Occipital lobe (tissue), 1 donor: ENCODE measurements at regions not wholly inside any gene's neighbourhood (a gene's known extent, or its start where the extent isn't known, plus 50 kb on each side); places are given as distances from the start of the nearest gene placed in this dataset.
"Not testable (repeated sequence)": the region's sequence is repeated elsewhere in the genome, so short reads cannot be mapped to it uniquely, and the experiment has no call there.

Experiments used
- DNase-seq: peaks from one replicate; lab custom pipeline; 2025; lab: John Stamatoyannopoulos, UW

DNA sequence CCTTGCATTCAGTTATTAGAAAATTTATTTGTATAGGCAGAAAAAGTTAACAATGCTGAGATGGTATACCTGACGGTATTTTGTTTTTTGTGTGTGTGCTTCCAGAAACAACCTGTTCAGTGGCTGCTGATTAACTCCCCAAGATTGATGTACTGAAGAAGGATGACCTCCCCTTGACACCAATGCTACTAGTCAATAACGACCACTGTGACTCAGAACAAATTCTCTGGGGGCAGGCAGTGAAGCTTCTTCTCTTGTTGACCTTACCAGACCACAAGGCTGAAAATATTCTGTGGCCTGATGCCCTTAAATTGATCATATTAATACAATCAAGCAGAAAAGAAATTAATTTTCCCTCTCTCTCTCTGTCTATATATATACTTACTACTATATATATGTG, 1182.9 kb upstream of the CRIM1 start:
- no peak for DNase-seq

GRCh38 chr2:35168351-35168750, 1187.2 kb upstream of the CRIM1 start:
- no peak for DNase-seq

DNA sequence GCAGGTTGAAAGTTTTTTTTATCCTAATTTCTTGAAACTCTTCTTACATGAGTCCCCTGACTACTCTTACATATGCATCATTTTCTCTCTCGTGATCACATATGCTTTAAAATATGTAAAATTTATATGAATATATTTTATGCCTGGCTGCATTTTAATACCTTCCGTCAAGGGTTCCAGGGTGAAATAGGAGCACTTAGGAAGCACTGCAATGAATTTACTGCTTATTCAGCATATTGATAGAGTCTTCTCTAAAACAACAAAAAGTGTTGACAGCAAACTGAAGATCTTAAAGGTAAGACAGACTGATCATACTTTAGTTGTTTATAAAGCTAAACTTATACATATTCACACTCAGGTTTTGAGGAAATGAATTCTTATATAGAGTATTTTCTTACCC, 1191.6 kb upstream of the CRIM1 start:
- no peak for DNase-seq

- DNase-seq, result no peak
Measured at GRCh38 chr2:35160871-35161270, 1194.7 kb upstream of the CRIM1 start.

DNA sequence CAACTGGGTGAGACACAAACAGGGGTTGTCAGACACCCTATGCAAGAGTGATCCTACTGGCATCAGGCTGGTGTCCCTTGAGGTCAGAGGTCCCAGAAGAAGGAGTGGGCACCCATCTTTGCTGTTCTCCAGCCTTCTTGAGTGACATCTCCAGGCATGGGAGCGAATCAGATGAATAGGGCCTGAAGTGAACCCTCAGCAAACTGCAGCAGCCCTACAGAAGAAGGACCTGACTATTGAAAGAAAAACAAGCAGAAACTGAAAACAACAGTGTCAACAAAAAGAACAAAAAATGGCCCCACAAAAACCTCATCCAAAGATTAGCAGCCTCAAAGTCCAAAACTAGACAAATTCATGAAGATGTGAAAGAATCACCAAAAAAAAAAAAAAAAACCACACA, 1229.7 kb upstream of the CRIM1 start:
- no peak for DNase-seq

- no peak for DNase-seq
Measured at GRCh38 chr2:35125278-35125677, 1230.3 kb upstream of the CRIM1 start.

DNA sequence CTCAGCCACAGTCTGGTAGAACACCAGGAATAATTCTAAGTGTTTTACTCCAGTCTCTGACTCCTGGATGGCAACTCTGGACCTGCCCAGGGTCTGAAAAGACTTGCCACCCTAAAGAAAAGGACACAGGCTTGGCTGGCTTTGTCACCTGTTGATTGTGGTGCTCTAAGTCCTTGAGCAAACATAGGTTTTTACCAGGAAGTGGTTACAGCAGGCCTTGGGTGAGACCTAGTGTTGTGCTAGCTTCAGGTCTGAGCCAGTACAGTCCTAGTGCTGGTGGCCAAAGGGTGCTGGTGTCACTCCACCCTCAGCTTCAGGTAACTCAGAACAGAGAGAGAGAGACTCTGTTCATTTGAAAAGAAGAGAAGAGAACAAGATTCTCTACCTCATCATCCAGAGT, 1239.4 kb upstream of the CRIM1 start:
- no peak for DNase-seq

- DNase-seq, result no peak
Measured at GRCh38 chr2:35114765-35115164, 1240.8 kb upstream of the CRIM1 start.

GRCh38 chr2:35112367-35112766, 1243.2 kb upstream of the CRIM1 start:
- DNase-seq, result not testable (repeated sequence)

DNA sequence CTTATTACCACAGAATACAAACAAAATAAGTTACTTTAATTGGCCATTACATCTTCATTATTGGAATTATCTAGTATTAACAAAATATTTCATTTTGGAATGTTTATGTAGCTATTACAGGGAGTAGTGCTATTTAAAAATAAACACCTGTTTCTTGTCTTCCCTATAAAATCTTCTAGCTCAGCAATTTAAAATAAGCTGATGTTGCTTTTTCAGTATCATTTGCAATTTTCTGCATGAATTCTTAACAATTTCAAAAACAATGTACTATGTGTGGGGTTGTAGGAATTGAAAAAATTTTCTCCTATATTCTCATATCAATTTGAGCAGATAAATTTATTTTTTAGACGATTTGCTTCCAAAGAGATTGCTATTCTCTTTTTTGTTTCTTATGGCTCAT, 1251.3 kb upstream of the CRIM1 start:
- DNase-seq, result no peak

DNA sequence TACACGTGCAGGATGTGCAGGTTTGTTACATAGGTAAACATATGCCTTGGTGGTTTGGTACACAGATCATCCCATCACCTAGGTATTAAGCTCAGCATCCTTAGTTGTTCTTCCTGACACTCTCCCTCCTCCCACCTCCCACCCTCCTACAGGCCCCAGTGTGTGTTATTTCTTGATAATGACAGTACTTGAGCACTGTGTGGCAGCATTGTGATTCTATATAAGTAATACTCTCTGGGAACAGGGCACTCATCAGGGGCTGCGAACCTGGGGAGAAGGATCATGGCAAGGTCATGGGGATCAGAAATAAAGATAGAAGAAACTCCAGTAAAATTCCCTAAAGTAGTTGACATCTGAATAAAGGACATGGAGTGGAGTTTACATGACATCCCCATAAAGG, 1256.2 kb upstream of the CRIM1 start:
- no peak for DNase-seq

DNA sequence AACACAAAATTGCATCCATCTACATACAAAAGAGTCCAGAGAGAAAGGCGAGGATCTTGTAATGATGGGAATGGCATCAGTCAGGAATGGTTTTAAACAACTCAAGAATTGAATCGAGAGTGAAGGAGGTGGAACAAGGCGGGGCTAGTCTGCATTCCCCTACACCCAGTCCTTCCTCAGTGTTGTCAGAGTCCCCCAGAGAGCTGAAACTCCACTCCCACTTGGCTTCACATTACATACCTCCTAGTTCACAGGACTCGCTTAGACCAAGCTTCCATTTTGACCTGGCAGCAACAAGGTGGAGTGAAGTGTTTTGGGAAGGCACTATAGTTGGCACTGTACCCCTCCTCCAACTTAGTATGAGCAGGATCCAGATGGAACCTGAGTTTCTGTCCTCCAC, 1273.5 kb upstream of the CRIM1 start:
- DNase-seq, result no peak

DNA sequence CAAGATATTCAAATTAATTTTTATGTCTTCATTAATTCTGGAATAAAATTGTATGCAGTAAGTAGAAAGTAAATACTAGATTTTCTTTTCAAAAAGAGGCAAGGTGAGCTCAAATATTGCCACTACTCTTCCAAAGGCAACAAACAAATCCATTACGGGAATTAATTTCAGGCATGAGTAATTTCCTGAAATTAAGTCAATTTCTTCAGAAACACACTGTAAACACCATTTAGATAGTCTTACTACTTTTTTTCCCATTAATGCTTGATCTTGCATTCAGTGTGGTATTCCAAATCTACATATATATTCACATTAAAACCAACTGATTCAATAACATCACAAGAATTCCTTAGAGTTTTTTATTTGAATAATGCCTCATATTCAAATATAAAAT, 1274.0 kb upstream of the CRIM1 start:
- no peak for DNase-seq

DNA sequence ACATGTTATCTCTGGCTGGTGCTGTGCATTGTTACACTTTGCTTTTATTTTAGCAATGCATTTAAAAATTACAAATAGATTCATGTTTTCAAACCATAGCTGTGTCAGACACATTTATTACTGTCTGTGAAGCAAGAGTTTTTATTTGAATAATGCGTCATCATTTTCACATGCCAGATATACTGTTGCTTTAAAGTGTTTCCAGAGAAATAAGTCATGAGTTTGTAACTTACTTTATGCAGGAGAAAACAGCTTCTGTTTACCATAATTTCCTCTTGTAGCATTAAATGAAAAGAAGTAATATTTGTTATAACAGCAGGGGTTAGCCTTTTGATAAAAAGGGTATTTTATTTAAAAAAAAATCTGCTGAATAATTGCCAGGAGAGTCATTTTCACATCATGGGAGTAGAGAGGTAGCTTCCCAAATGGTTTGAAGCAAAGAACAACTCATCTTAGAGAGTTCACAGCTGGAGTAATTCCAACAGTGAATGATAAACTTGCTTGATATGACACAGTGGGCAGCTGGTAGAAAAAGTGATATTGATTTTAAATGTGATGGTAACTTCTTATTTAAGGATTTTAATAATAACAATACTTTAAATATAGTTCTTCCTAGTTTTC, 1274.5 kb upstream of the CRIM1 start:
- no peak for DNase-seq

GRCh38 chr2:35080231-35080910, 1275.2 kb upstream of the CRIM1 start:
- no peak for DNase-seq

DNA sequence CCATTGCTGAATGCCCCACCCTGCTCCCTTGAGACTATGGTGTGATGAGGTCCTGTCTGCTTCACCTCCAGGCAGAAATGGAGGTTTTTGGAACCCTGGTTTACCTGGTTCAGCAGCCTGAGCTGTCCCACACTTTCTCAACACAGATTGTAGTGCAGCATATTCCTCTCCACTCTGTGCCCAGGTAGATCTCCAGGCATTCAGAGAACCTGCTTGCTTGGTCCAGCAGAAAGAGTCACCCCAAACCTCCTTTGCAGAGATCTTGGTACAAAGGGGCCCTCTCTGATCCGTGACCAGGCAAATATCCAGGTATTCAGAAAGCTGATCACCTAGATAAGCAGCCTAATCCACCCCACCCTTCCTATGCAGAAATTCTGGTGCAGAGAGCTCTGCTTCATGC, 1288.2 kb upstream of the CRIM1 start:
- DNase-seq, result no peak

DNA sequence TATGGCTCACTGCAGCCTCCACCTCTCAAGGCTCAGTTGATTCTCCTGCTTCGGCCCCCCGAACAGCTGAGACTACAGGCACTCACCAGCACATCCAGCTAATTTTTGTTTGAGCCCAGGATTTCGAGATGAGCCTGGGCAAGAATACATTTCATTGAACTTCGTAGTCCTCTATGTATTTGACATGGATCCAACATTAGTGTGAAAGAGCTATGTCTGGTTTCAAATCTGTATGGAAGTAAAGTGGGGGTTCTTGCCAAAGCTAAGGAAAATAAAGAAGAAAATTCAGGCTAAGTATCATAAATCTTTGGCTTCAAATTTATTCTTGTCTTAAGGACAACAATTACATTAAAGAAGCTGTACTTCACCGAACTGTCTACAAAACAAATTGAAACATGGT, 1291.7 kb upstream of the CRIM1 start:
- DNase-seq, result no peak

GRCh38 chr2:35035883-35036282, 1319.7 kb upstream of the CRIM1 start:
- no peak for DNase-seq

DNA sequence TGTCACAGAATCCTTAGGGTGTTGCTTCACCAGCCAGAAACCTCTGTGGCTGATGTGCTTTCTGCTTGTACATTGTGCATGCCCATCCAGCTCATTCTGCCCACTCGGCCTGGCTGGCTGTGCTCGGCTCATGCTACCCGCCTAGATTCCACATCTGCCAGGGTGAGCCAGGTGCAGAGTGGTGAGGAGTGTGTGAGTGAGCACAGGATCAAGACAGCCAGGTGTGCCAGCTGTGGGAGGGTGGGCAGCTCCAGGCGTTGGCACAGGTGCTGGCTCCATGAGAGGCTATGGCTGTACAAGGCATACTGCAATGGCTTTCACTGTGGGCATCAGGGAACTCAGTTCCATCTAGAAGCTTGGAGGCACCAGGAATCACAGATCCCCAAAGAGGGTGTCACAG, 1321.8 kb upstream of the CRIM1 start:
- no peak for DNase-seq

DNA sequence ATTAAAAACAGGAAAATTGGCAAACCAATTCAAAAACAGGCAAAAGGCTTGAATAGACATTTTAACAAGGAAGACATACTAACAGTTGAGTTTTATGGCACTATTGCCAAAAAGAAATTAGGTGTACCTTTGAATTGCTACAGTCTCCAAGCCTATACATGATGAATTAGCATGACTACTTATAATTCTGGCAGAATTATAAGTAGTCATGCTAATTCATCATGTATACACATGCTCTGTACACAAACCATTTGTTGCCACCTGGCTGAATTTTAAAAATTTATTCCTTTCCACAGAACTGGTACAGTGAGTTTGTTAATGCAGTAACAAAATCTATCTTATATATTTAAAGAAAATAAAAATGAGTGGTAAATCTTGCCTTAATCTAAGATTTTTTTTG, 1332.0 kb upstream of the CRIM1 start:
- no peak for DNase-seq

DNA sequence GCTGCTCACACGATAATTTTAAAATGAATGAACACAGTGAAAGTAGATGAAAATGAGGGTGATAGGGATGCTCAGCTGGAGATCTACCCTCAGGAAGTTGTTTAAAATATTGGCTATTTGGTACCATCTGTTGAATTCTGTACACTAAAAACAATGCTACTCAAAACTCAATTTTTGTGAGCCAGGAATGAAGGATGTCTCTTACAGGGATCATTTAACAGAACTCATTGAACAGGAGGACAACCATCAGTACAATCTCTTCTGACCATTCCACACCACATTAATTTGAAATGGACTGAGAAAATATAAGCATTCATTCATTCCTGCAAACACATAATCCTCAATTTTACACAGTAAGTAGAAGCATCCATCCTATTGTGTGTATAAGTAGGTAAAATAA, 1355.1 kb upstream of the CRIM1 start:
- DNase-seq, result no peak

DNA sequence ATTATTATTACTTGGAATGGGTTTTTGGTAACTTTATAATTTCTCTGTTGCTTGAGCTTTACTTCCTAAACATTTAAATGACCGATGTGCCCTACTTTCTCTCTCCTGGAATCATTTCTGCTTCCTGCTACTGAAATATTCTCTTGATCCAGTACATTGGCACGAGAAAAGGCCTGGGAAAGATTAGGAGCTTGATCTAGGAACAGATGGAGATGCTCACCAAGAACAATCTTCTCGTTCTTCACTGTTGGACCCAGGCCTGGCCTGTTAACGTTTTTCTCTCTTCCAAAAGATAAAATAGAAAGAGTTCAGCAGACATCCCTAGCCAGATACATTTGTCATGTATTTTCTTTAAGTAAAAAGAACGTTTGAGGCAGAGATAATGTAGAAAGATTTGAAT, 1356.8 kb upstream of the CRIM1 start:
- DNase-seq, result no peak

DNA sequence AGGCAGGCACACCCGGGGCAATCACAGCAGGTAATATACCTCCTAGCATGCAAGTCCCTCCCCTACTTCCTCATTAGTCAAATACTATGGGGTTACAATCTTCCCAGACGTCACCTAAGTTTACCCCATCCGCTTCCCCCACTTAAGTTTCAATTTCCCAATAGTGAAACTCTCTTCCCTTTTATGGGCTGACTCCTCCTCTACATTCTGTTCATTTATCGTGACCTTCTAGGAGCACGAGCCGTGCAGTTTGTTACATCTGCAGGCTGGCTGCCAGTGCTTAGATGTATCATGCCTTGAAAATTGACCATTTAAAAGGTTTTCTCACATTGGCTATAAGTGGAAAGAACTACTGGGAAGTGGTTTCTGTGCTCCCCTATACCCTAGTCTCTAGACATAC, 1357.8 kb upstream of the CRIM1 start:
- no peak for DNase-seq

DNA sequence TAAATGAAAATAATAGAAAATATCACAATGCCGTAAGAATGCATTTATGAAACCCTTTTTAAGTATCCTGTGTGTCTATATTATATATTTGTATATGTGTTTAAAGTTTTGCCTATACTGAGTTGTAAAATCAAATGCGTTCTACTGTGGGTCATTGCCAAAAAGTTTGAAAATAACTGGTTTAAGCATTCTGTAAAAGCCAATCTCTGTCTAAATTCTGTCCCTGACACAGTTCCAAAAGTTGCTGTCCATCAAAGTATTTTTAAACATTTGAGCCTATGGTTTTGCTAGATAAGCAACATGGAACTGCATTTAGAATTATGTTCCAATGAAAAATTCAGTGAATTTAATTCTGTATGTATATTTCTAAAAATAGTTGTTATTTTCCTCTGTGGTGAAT, 1360.4 kb upstream of the CRIM1 start:
- DNase-seq, result no peak
